Tibial nerve (tissue), 4 donors: ENCODE measurements at regions not wholly inside any gene's neighbourhood (a gene's known extent, or its start where the extent isn't known, plus 50 kb on each side); places are given as distances from the start of the nearest gene placed in this dataset.

Experiments used
- DNase-seq, 2 donors: peaks; one replicate each; pipeline ENCODE4 v3.0.0-alpha.2; 2019; ENCODE audit warnings: low spot score in 2 of 2
- H3K27ac ChIP-seq, 4 donors: fragments of 200-600 bp; sonication (generic) in 3 of 4; one replicate each; pipeline ENCODE4 v1.5.1; 2017 to 2019; ENCODE audit warnings: mild to moderate bottlenecking in 1 of 4
- H3K27me3 ChIP-seq, 2 donors: fragments of 200-600 bp; sonication (generic) in 1 of 2; one replicate each; pipeline versions ENCODE4 v1.5.1 to v1.6.0; 2017 to 2019
- H3K36me3 ChIP-seq, 3 donors: fragments of 200-600 bp; sonication (generic); one replicate each; pipeline ENCODE4 v1.5.1; 2018 to 2019
- H3K4me1 ChIP-seq, 4 donors: fragments of 200-600 bp; sonication (generic) in 3 of 4; one replicate each; pipeline ENCODE4 v1.5.1; 2017 to 2019
- H3K4me3 ChIP-seq, 4 donors: fragments of 200-600 bp; sonication (generic) in 3 of 4; one replicate each; pipeline ENCODE4 v1.5.1; 2017 to 2019; ENCODE audit warnings: mild to moderate bottlenecking in 1 of 4, moderate library complexity in 1 of 4
- H3K9me3 ChIP-seq, 4 donors: fragments of 200-600 bp; sonication (generic) in 3 of 4; one replicate each; pipeline ENCODE4 v1.5.1; 2017 to 2019
- CTCF ChIP-seq, 5 experiments: fragments of 200-600 bp in 3 of 5; fragments of 450-650 bp in 2 of 5; sonication (generic) in 3 of 5; IDR thresholded peaks; one replicate each; pipeline ENCODE4 v1.5.1; 2016 to 2019; ENCODE audit warnings: antibody characterized with exemption in 5 of 5, mild to moderate bottlenecking in 3 of 5, moderate library complexity in 2 of 5
- EP300 ChIP-seq, 2 donors: sonication (generic); formaldehyde crosslinking; IDR thresholded peaks; one replicate each; pipeline ENCODE4 v1.6.1; 2017; ENCODE audit warnings: antibody characterized with exemption in 2 of 2, mild to moderate bottlenecking in 1 of 2
- POLR2A ChIP-seq, 2 donors: fragments of 450-650 bp; IDR thresholded peaks; one replicate each; pipeline ENCODE4 v1.6.1; 2017; ENCODE audit warnings: antibody characterized with exemption in 2 of 2, mild to moderate bottlenecking in 2 of 2, moderate library complexity in 2 of 2
- WGBS, 2 donors: methylation state at CpG; one replicate each; pipeline ENCODE4 v1.1.5; 2018; 5-methylcytosine and 5-hydroxymethylcytosine counted together

- WGBS, 2 donors = 82 to 85% methylated on average over 3 of the region's 3 CpGs
- Histone ChIP-seq H3K27me3 (no peaks in the 10 kb centered on the region), H3K27ac (no peak overlapping the region), H3K36me3 (no peaks in the 10 kb centered on the region), H3K4me1 (no peaks in the 10 kb centered on the region), H3K4me3 (no peak overlapping the region), H3K9me3 (peaks cover 0 to 24% (median 0%) of the 10 kb centered on the region in 4 donors)
- no peak for DNase-seq
- TF ChIP-seq POLR2A (IDR thresholded peaks at IDR 0.05) (no peak), EP300 (IDR thresholded peaks at IDR 0.05) (no peak), CTCF (IDR thresholded peaks at IDR 0.05) (no peak)
These were observed 75.3 kb upstream of the RPH3AL start for GRCh38 chr17:427891-428290.

- TF ChIP-seq POLR2A (IDR thresholded peaks at IDR 0.05) (no peak), EP300 (IDR thresholded peaks at IDR 0.05) (no peak), CTCF (IDR thresholded peaks at IDR 0.05) (no peak)
- 29 to 32% methylated on average over 6 of the region's 6 CpGs for WGBS, 2 donors
- H3K4me1 ChIP-seq = no peaks in the 10 kb centered on the region
- H3K9me3 ChIP-seq = peaks cover 0 to 24% (median 0%) of the 10 kb centered on the region in 4 donors
- H3K27ac ChIP-seq = no peak overlapping the region
- no peak overlapping the region for H3K4me3 ChIP-seq
- no peaks in the 10 kb centered on the region for H3K27me3 ChIP-seq
- no peaks in the 10 kb centered on the region for H3K36me3 ChIP-seq
- no peak for DNase-seq
These were observed 74.7 kb upstream of the RPH3AL start for GRCh38 chr17:427327-427726.

GRCh38 chr17:422196-422930 lies 69.8 kb upstream of the RPH3AL start:
- H3K9me3 ChIP-seq = no peaks in the 10 kb centered on the region
- H3K27me3 ChIP-seq = no peaks in the 10 kb centered on the region
- no peaks in the 10 kb centered on the region for H3K36me3 ChIP-seq
- H3K27ac ChIP-seq = no peak overlapping the region
- no peak overlapping the region for H3K4me3 ChIP-seq
- TF ChIP-seq EP300 (IDR thresholded peaks at IDR 0.05) = no peak
- TF ChIP-seq CTCF (IDR thresholded peaks at IDR 0.05) = no peak
- no peak for TF ChIP-seq POLR2A (IDR thresholded peaks at IDR 0.05)
- WGBS, 2 donors = 65 to 71% methylated on average over 16 of the region's 16 CpGs
- DNase-seq = no peak
- H3K4me1 ChIP-seq = no peaks in the 10 kb centered on the region

GRCh38 chr17:420479-421175 lies 68.0 kb upstream of the RPH3AL start:
- Histone ChIP-seq H3K36me3 (no peaks in the 10 kb centered on the region), H3K27ac (no peak overlapping the region), H3K9me3 (no peaks in the 10 kb centered on the region), H3K4me1 (no peaks in the 10 kb centered on the region), H3K4me3 (no peak overlapping the region), H3K27me3 (no peaks in the 10 kb centered on the region)
- 94 to 95% methylated on average over 15 of the region's 15 CpGs for WGBS, 2 donors
- TF ChIP-seq EP300 (IDR thresholded peaks at IDR 0.05) (no peak), CTCF (IDR thresholded peaks at IDR 0.05) (no peak), POLR2A (IDR thresholded peaks at IDR 0.05) (no peak)
- no peak for DNase-seq

GRCh38 chr17:419073-419735 lies 66.6 kb upstream of the RPH3AL start:
- no peak overlapping the region for H3K4me3 ChIP-seq
- no peaks in the 10 kb centered on the region for H3K4me1 ChIP-seq
- H3K9me3 ChIP-seq = no peaks in the 10 kb centered on the region
- H3K27ac ChIP-seq = no peak overlapping the region
- no peak for DNase-seq
- H3K27me3 ChIP-seq = no peaks in the 10 kb centered on the region
- H3K36me3 ChIP-seq = peaks cover 0 to 9% (median 0%) of the 10 kb centered on the region in 3 donors
- no peak for TF ChIP-seq CTCF (IDR thresholded peaks at IDR 0.05)
- no peak for TF ChIP-seq POLR2A (IDR thresholded peaks at IDR 0.05)
- no peak for TF ChIP-seq EP300 (IDR thresholded peaks at IDR 0.05)
- 77 to 85% methylated on average over 13 of the region's 13 CpGs for WGBS, 2 donors
